Neural cell (in vitro differentiated cells): ENCODE measurements at regions not wholly inside any gene's neighbourhood (a gene's known extent, or its start where the extent isn't known, plus 50 kb on each side); places are given as distances from the start of the nearest gene placed in this dataset.

ENCODE experiments used
- EP300 ChIP-seq: fragments of 450-650 bp; conservative IDR thresholded peaks from 2 replicates; pipeline ENCODE4 v1.6.1; 2014; ENCODE audit warnings: antibody characterized with exemption, mild to moderate bottlenecking, moderate library complexity; ENCODE audit not compliant: poor library complexity, severe bottlenecking
- EZH2 ChIP-seq: fragments of 200-600, 300-800 bp; shearing (Covaris generic), sonication (generic); IDR thresholded peaks from 2 replicates; pipeline ENCODE4 v1.6.1; 2014; ENCODE audit warnings: antibody characterized with exemption, low read length, borderline replicate concordance, mild to moderate bottlenecking; ENCODE audit not compliant: insufficient read depth, poor library complexity, severe bottlenecking
- RAD21 ChIP-seq: fragments of 450-650 bp; conservative IDR thresholded peaks from 2 replicates; pipeline ENCODE4 v1.6.1; 2014; ENCODE audit warnings: antibody characterized with exemption, mild to moderate bottlenecking, moderate library complexity
- REST ChIP-seq: IDR thresholded peaks from 2 replicates; pipeline ENCODE4 v1.6.1; 2012; ENCODE audit warnings: borderline replicate concordance
- TAF1 ChIP-seq: IDR thresholded peaks from 2 replicates; pipeline ENCODE4 v1.6.1; 2012; ENCODE audit warnings: low read depth
- TF ChIP-seq, protein P1 (sequence below): fragments of 450-650 bp; IDR thresholded peaks from 2 replicates; pipeline ENCODE4 v1.5.1; 2014; ENCODE audit warnings: antibody characterized with exemption, mild to moderate bottlenecking, moderate library complexity; ENCODE audit not compliant: poor library complexity, severe bottlenecking

DNA sequence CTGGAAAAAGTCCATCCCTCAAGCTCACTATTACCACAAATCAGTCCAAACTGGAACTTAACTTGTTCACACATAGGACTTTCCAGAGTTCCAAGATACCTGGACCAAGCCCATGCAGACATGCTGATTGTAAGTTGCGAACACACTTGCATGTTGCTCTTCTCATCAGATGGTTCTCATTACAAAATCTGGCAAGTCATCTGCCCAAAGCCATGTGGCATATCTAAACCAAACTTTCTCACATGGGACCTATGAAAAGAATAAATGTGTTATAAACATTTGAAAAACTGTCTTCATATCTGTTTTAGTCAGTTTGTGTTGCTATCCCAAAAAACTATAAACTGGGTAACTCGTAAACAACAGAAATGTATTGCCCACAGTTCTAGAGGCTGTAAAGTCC is 58.8 kb upstream of the MKLN1 start:
- TF ChIP-seq, protein P1, sequence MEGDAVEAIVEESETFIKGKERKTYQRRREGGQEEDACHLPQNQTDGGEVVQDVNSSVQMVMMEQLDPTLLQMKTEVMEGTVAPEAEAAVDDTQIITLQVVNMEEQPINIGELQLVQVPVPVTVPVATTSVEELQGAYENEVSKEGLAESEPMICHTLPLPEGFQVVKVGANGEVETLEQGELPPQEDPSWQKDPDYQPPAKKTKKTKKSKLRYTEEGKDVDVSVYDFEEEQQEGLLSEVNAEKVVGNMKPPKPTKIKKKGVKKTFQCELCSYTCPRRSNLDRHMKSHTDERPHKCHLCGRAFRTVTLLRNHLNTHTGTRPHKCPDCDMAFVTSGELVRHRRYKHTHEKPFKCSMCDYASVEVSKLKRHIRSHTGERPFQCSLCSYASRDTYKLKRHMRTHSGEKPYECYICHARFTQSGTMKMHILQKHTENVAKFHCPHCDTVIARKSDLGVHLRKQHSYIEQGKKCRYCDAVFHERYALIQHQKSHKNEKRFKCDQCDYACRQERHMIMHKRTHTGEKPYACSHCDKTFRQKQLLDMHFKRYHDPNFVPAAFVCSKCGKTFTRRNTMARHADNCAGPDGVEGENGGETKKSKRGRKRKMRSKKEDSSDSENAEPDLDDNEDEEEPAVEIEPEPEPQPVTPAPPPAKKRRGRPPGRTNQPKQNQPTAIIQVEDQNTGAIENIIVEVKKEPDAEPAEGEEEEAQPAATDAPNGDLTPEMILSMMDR = no peak
- no peak for TF ChIP-seq EZH2
- TF ChIP-seq REST = no peak
- TF ChIP-seq EP300 = no peak
- TF ChIP-seq RAD21 = no peak
- TF ChIP-seq TAF1 = no peak
